Vagina (tissue), 2 donors: ENCODE measurements at regions not wholly inside any gene's neighbourhood (a gene's known extent, or its start where the extent isn't known, plus 50 kb on each side); places are given as distances from the start of the nearest gene placed in this dataset.

ENCODE experiments used
- POLR2A ChIP-seq, 2 donors: fragments of 450-650 bp; IDR thresholded peaks; one replicate each; pipeline ENCODE4 v1.6.1; 2017; ENCODE audit warnings: antibody characterized with exemption in 2 of 2, mild to moderate bottlenecking in 2 of 2, moderate library complexity in 2 of 2
- POLR2AphosphoS5 ChIP-seq, 2 donors: sonication (generic); formaldehyde crosslinking; IDR thresholded peaks; one replicate each; pipeline ENCODE4 v1.9.0; 2017; ENCODE audit warnings: antibody characterized with exemption in 2 of 2, mild to moderate bottlenecking in 2 of 2, low read depth in 1 of 2; ENCODE audit not compliant: insufficient read depth in 1 of 2
- TF ChIP-seq, protein P1 (sequence below), 3 experiments: fragments of 450-650 bp in 2 of 3; fragments of 200-600 bp in 1 of 3; sonication (generic) in 1 of 3; IDR thresholded peaks; one replicate each; pipeline ENCODE4 v1.5.1; 2017 to 2019; ENCODE audit warnings: antibody characterized with exemption in 3 of 3, mild to moderate bottlenecking in 2 of 3, moderate library complexity in 2 of 3

DNA sequence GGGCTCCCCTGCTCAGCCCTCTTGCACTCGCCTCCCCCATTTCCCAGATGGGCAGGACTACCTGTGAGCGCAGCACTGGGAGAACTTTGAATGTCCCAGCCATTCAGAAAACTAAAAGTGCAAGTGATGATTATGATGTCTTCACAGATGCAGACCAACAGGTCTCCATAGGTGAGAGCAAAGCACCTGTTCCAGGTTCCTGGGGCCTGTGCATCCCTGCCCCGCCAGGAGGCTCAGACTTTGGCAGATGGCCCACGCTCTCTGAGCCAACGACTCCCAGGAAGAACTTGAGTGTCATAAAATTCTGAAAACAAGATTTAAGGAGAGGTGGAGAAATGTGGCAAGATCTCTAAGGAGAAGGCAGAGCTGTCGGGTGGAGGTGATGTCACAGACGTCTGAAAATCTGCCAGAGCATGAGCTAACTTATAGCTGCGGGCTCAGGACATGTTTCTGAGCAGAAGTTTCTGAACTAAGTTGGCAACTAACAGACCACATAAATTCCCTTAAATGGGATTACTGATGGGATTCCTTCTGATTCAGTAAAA, 110.8 kb upstream of the IGF1R start:
- TF ChIP-seq, protein P1, sequence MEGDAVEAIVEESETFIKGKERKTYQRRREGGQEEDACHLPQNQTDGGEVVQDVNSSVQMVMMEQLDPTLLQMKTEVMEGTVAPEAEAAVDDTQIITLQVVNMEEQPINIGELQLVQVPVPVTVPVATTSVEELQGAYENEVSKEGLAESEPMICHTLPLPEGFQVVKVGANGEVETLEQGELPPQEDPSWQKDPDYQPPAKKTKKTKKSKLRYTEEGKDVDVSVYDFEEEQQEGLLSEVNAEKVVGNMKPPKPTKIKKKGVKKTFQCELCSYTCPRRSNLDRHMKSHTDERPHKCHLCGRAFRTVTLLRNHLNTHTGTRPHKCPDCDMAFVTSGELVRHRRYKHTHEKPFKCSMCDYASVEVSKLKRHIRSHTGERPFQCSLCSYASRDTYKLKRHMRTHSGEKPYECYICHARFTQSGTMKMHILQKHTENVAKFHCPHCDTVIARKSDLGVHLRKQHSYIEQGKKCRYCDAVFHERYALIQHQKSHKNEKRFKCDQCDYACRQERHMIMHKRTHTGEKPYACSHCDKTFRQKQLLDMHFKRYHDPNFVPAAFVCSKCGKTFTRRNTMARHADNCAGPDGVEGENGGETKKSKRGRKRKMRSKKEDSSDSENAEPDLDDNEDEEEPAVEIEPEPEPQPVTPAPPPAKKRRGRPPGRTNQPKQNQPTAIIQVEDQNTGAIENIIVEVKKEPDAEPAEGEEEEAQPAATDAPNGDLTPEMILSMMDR (IDR thresholded peaks at IDR 0.05) = no peak
- no peak for TF ChIP-seq POLR2A (IDR thresholded peaks at IDR 0.05)
- TF ChIP-seq POLR2AphosphoS5 (IDR thresholded peaks at IDR 0.05; ENCODE audit: insufficient read depth in 1 of 2, low read depth in 1 of 2) = peak in 1 of 2 donors; percentile 27
